ENCODE measurements at regions not wholly inside any gene's neighbourhood (a gene's known extent, or its start where the extent isn't known, plus 50 kb on each side); places are given as distances from the start of the nearest gene placed in this dataset.

DNA sequence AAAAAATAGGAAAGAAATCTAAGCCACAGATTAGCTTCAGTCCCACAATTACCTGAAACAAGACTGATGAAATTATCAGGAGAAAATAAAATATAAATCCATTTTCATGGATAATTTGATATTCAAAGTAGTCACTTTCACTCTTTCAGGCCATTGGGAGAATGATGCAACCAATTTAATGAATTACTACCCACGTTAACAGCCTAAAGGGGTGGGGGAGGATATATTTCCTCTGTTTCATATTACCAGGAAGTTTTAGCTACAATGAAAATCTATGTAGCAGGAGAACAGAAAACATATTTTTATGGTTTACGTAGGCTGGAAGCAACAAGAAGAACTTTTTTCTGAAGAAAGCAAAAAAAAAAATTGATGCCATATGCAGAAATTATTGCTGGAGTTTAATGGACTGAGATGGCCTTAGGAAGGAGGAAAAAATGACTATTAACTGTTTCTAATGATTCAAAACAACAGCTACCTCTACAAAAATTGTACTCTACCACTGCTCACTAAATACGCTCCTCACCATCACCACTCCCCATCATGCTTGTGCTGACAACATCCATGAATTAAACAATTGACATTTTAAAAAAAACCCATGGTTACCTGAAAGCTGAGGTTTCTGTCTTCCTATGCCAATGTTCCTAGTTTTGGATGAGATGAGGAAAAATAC lies 100.9 kb downstream of the CXXC4 start:
- TF ChIP-seq BACH2 (CRISPR knock-in tag; IDR thresholded peaks at IDR 0.05; ENCODE audit: borderline replicate concordance): no peak
- no peak for TF ChIP-seq TOX (CRISPR knock-in tag; IDR thresholded peaks at IDR 0.05; ENCODE audit: borderline replicate concordance)
- TF ChIP-seq CREB5 (CRISPR knock-in tag; IDR thresholded peaks at IDR 0.05; ENCODE audit: low read depth): no peak
- no peak for TF ChIP-seq ARNTL (CRISPR knock-in tag; IDR thresholded peaks at IDR 0.05; ENCODE audit: borderline replicate concordance, low read depth)
- no peak for TF ChIP-seq ZNF8 (CRISPR knock-in tag; IDR thresholded peaks at IDR 0.05)
- no peak for TF ChIP-seq RARB (CRISPR knock-in tag; IDR thresholded peaks at IDR 0.05)
- no peak for TF ChIP-seq CSDC2 (CRISPR knock-in tag; IDR thresholded peaks at IDR 0.05)
- ATAC-seq: no peak

- no peak for ATAC-seq
- TF ChIP-seq ZNF565 (CRISPR knock-in tag; conservative IDR thresholded peaks at IDR 0.05; ENCODE audit: low read depth): no peak
- TF ChIP-seq ZNF8 (CRISPR knock-in tag; IDR thresholded peaks at IDR 0.05): no peak
Observed at GRCh38 chr4:104385713-104386112, 109.0 kb downstream of the CXXC4 start.

DNA sequence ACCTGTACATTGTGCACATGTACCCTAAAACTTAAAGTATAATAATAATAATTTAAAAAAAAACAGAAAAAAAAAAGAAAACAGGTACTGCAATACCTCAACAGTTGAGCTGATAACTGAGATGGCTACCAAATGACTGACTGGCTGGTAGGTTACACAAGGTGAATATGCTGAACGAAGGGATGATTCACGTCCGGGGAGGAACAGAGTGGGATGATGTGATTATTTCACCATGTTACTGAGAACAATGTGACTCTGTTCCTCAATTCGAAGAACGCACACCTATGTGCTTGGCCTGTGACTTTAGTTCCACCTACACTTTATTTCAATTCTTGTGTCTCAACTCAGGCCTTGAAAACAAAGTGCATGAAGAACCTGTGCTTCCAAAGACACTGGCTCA lies 111.7 kb downstream of the CXXC4 start:
- TF ChIP-seq ARNTL (CRISPR knock-in tag; IDR thresholded peaks at IDR 0.05; ENCODE audit: borderline replicate concordance, low read depth) (no peak), ISL1 (CRISPR knock-in tag; IDR thresholded peaks at IDR 0.05) (no peak), ZNF70 (CRISPR knock-in tag; IDR thresholded peaks at IDR 0.05) (no peak), RARB (CRISPR knock-in tag; IDR thresholded peaks at IDR 0.05) (no peak), SNAI2 (CRISPR knock-in tag; IDR thresholded peaks at IDR 0.05) (no peak), POU6F1 (CRISPR knock-in tag; IDR thresholded peaks at IDR 0.05; ENCODE audit: borderline replicate concordance, low read depth) (no peak), ZFP30 (CRISPR knock-in tag; IDR thresholded peaks at IDR 0.05) (no peak), ZNF8 (CRISPR knock-in tag; IDR thresholded peaks at IDR 0.05) (no peak), TCF4 (CRISPR knock-in tag; IDR thresholded peaks at IDR 0.05; ENCODE audit: borderline replicate concordance) (no peak), OSR1 (CRISPR knock-in tag; IDR thresholded peaks at IDR 0.05) (no peak), BACH2 (CRISPR knock-in tag; IDR thresholded peaks at IDR 0.05; ENCODE audit: borderline replicate concordance) (no peak), CREB5 (CRISPR knock-in tag; IDR thresholded peaks at IDR 0.05; ENCODE audit: low read depth) (no peak), PATZ1 (CRISPR knock-in tag; IDR thresholded peaks at IDR 0.05; ENCODE audit: borderline replicate concordance) (no peak), CSDC2 (CRISPR knock-in tag; IDR thresholded peaks at IDR 0.05) (no peak), PPARA (CRISPR knock-in tag; IDR thresholded peaks at IDR 0.05; ENCODE audit: borderline replicate concordance) (no peak)
- TF ChIP-seq, protein P1, sequence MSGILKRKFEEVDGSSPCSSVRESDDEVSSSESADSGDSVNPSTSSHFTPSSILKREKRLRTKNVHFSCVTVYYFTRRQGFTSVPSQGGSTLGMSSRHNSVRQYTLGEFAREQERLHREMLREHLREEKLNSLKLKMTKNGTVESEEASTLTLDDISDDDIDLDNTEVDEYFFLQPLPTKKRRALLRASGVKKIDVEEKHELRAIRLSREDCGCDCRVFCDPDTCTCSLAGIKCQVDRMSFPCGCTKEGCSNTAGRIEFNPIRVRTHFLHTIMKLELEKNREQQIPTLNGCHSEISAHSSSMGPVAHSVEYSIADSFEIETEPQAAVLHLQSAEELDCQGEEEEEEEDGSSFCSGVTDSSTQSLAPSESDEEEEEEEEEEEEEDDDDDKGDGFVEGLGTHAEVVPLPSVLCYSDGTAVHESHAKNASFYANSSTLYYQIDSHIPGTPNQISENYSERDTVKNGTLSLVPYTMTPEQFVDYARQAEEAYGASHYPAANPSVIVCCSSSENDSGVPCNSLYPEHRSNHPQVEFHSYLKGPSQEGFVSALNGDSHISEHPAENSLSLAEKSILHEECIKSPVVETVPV (CRISPR knock-in tag; IDR thresholded peaks at IDR 0.05): no peak
- TF ChIP-seq, protein P2, sequence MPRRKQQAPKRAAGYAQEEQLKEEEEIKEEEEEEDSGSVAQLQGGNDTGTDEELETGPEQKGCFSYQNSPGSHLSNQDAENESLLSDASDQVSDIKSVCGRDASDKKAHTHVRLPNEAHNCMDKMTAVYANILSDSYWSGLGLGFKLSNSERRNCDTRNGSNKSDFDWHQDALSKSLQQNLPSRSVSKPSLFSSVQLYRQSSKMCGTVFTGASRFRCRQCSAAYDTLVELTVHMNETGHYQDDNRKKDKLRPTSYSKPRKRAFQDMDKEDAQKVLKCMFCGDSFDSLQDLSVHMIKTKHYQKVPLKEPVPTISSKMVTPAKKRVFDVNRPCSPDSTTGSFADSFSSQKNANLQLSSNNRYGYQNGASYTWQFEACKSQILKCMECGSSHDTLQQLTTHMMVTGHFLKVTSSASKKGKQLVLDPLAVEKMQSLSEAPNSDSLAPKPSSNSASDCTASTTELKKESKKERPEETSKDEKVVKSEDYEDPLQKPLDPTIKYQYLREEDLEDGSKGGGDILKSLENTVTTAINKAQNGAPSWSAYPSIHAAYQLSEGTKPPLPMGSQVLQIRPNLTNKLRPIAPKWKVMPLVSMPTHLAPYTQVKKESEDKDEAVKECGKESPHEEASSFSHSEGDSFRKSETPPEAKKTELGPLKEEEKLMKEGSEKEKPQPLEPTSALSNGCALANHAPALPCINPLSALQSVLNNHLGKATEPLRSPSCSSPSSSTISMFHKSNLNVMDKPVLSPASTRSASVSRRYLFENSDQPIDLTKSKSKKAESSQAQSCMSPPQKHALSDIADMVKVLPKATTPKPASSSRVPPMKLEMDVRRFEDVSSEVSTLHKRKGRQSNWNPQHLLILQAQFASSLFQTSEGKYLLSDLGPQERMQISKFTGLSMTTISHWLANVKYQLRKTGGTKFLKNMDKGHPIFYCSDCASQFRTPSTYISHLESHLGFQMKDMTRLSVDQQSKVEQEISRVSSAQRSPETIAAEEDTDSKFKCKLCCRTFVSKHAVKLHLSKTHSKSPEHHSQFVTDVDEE (CRISPR knock-in tag; IDR thresholded peaks at IDR 0.05): no peak
- ATAC-seq: no peak

Data from SK-N-SH treated with all-trans-retinoic acid at 6 μM for 48 hours (cell line).